Astrocyte (in vitro differentiated cells and primary cell): ENCODE measurements at regions not wholly inside any gene's neighbourhood (a gene's known extent, or its start where the extent isn't known, plus 50 kb on each side); places are given as distances from the start of the nearest gene placed in this dataset.

Experiments used
- CTCF ChIP-seq: IDR thresholded peaks from 2 replicates; pipeline ENCODE4 v1.5.1; 2011; ENCODE audit warnings: low read depth, mild to moderate bottlenecking, inconsistent platforms, low read length, moderate library complexity; ENCODE audit not compliant: insufficient read depth
- EZH2 ChIP-seq: IDR thresholded peaks from 2 replicates; pipeline ENCODE4 v1.6.1; 2012; ENCODE audit warnings: mild to moderate bottlenecking, low read length, inconsistent platforms; ENCODE audit not compliant: insufficient read depth

- TF ChIP-seq CTCF (no peak), EZH2 (no peak)
Measured at GRCh38 chr7:35970458-35970857, 169.6 kb downstream of the SEPTIN7 start.
